PFSK-1 (cell line): ENCODE measurements at regions not wholly inside any gene's neighbourhood (a gene's known extent, or its start where the extent isn't known, plus 50 kb on each side); places are given as distances from the start of the nearest gene placed in this dataset.

ENCODE experiments used
- FOXP2 ChIP-seq: optimal IDR thresholded peaks from 2 replicates; pipeline ENCODE3; 2011; ENCODE audit warnings: borderline replicate concordance, control low read depth, inconsistent platforms; ENCODE audit not compliant: insufficient read depth; ENCODE audit errors: extremely low read length, extremely low read depth
- POLR2AphosphoS5 ChIP-seq: IDR thresholded peaks from 2 replicates; pipeline ENCODE4 v1.6.1; 2012; ENCODE audit warnings: low read depth, mild to moderate bottlenecking, control low read depth, low read length, moderate library complexity
- SIN3A ChIP-seq: IDR thresholded peaks from 2 replicates; pipeline ENCODE4 v1.6.1; 2012; ENCODE audit warnings: mild to moderate bottlenecking, low read length, moderate library complexity, borderline replicate concordance; ENCODE audit not compliant: insufficient read depth
- TAF1 ChIP-seq: IDR thresholded peaks from 2 replicates; pipeline ENCODE4 v1.6.1; 2012; ENCODE audit warnings: low read length, control low read depth, borderline replicate concordance; ENCODE audit not compliant: insufficient read depth
- TF ChIP-seq, protein P1 (sequence below), 2 experiments: IDR thresholded peaks; 2 replicates each; pipeline versions ENCODE4 v1.6.1 to v1.8.0; 2011 to 2012; ENCODE audit warnings: low read depth in 2 of 2, low read length in 2 of 2, control low read depth in 1 of 2, inconsistent platforms in 1 of 2, mild to moderate bottlenecking in 1 of 2, moderate library complexity in 1 of 2; ENCODE audit not compliant: insufficient read depth in 1 of 2

- no peak for TF ChIP-seq POLR2AphosphoS5
- TF ChIP-seq, protein P1, sequence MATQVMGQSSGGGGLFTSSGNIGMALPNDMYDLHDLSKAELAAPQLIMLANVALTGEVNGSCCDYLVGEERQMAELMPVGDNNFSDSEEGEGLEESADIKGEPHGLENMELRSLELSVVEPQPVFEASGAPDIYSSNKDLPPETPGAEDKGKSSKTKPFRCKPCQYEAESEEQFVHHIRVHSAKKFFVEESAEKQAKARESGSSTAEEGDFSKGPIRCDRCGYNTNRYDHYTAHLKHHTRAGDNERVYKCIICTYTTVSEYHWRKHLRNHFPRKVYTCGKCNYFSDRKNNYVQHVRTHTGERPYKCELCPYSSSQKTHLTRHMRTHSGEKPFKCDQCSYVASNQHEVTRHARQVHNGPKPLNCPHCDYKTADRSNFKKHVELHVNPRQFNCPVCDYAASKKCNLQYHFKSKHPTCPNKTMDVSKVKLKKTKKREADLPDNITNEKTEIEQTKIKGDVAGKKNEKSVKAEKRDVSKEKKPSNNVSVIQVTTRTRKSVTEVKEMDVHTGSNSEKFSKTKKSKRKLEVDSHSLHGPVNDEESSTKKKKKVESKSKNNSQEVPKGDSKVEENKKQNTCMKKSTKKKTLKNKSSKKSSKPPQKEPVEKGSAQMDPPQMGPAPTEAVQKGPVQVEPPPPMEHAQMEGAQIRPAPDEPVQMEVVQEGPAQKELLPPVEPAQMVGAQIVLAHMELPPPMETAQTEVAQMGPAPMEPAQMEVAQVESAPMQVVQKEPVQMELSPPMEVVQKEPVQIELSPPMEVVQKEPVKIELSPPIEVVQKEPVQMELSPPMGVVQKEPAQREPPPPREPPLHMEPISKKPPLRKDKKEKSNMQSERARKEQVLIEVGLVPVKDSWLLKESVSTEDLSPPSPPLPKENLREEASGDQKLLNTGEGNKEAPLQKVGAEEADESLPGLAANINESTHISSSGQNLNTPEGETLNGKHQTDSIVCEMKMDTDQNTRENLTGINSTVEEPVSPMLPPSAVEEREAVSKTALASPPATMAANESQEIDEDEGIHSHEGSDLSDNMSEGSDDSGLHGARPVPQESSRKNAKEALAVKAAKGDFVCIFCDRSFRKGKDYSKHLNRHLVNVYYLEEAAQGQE (IDR thresholded peaks at IDR 0.05; ENCODE audit: insufficient read depth in 1 of 2, low read depth in 2 of 2, low read length in 2 of 2), result no peak
- TF ChIP-seq SIN3A, result no peak
- no peak for TF ChIP-seq TAF1
- no peak for TF ChIP-seq FOXP2
Measured at GRCh38 chr21:16241016-16241415, 511.2 kb downstream of the USP25 start.

DNA sequence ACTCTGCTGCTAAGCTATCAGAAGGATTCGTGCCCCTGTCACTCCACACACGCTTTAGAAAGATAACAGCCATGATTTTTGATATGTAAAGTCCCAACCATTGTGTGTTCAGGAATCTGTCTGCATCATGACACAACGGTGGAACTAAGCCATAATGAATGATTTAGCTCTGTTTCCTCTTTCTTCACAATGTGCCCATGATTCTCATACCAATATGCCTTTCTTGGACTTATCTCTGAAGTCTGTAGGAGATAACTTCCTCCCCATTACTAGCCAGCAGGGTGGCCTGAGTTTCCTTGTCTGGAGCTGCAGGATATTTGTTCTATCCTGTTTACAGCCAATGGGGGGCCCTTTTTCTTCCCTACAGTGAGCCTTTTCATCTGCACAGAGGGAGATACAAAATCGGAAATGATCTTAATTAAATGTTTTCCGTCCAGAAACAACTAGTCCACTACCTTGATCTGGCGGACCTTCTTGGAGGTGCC, 511.7 kb downstream of the USP25 start:
- TF ChIP-seq, protein P1 (IDR thresholded peaks at IDR 0.05; ENCODE audit: insufficient read depth in 1 of 2, low read depth in 2 of 2, low read length in 2 of 2), result no peak
- peak; percentile 43 for TF ChIP-seq FOXP2

DNA sequence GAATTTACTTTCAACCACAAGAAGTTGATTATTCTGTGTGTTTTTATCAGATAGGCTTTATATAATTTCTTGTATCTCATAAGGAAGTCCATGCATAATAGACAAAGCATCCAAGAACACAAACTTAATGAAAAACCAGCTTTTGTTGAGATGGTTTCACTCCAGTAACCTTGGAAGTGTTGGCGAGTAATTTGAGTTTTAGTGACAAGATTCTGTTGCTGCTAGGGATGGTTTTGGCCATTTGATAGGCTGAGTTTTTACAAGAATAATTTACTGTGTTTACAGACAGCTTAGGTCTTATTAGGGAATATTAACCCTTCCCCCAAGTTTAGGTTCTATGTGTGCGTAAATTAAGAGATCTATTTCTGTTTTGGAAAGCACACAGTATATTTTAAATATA, 513.6 kb downstream of the USP25 start:
- TF ChIP-seq FOXP2, result no peak
- no peak for TF ChIP-seq POLR2AphosphoS5
- no peak for TF ChIP-seq SIN3A
- TF ChIP-seq, protein P1 (IDR thresholded peaks at IDR 0.05; ENCODE audit: insufficient read depth in 1 of 2, low read depth in 2 of 2, low read length in 2 of 2), result no peak
- no peak for TF ChIP-seq TAF1

DNA sequence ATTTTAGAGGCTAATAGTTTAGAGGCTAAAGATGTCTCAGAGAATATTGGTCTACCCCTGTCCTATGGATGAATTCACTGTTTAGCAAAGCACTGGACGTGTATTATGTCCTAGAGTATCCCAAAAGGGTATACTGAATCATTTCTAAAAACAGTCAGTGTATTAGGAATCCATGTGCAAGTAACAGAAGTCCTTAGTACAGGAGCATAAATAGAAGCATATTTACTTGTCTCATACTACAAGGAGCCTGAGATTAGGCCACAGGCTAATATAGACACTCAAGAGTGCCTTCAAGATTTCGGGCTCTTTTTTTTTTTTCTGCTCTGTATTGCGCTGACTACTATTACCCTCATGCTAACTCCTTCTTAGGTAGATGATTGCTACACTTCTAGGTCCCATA, 518.9 kb downstream of the USP25 start:
- TF ChIP-seq SIN3A (no peak), POLR2AphosphoS5 (no peak), FOXP2 (no peak), TAF1 (no peak)
- TF ChIP-seq, protein P1 (IDR thresholded peaks at IDR 0.05; ENCODE audit: insufficient read depth in 1 of 2, low read depth in 2 of 2, low read length in 2 of 2), result no peak

DNA sequence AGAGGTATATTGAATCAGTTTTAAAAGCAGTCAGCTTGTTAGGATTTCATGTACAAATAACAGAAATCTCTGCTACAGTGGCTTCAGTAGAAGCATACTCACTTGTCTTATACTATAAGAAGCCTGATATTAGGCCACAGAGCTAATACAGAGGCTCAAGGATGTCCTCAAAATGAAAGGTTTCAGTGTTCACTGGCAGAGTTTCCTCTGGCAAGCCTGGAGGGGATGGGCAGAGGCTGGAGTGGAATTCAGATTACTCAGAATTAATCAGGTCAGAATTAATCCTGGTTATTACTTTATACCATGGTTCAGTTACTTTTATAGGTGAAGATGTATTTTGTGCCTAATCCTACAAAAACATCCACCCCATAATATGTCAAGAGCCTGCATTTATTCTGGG, 520.5 kb downstream of the USP25 start:
- TF ChIP-seq SIN3A (no peak), POLR2AphosphoS5 (no peak), FOXP2 (no peak), TAF1 (no peak)
- TF ChIP-seq, protein P1 (IDR thresholded peaks at IDR 0.05; ENCODE audit: insufficient read depth in 1 of 2, low read depth in 2 of 2, low read length in 2 of 2), result no peak
